Keratinocyte (primary cell): ENCODE measurements at regions not wholly inside any gene's neighbourhood (a gene's known extent, or its start where the extent isn't known, plus 50 kb on each side); places are given as distances from the start of the nearest gene placed in this dataset.
A peak's percentile ranks its signal among the peaks of the same experiment; 100 is the strongest.

Experiments
- DNase-seq: peaks from one replicate; pipeline ENCODE4 v3.0.0-alpha.2; 2011; ENCODE audit warnings: low read depth, missing footprints, low spot score
- FAIRE-seq: peaks from 2 replicates; lab custom pipeline; 2011; peaks lifted over from hg19 to GRCh38; lab: Jason Lieb, UNC
- H2AFZ ChIP-seq: 2 replicates; pipeline ENCODE4 v1.6.0; 2012; ENCODE audit warnings: low read length, control low read depth, inconsistent platforms; ENCODE audit not compliant: control insufficient read depth
- H3K27ac ChIP-seq: 2 replicates; pipeline ENCODE4 v1.5.1; 2011; ENCODE audit warnings: low read length; ENCODE audit not compliant: control insufficient read depth, insufficient read depth
- H3K27me3 ChIP-seq: 3 replicates; pipeline ENCODE4 v1.6.0; 2011; ENCODE audit warnings: low read length; ENCODE audit not compliant: control insufficient read depth, insufficient read depth; ENCODE audit errors: extremely low read depth
- H3K36me3 ChIP-seq, 2 experiments: 2 replicates in 1 of 2; 3 replicates in 1 of 2; pipeline ENCODE4 v1.5.1; 2011; ENCODE audit warnings: low read length in 2 of 2, mild to moderate bottlenecking in 1 of 2; ENCODE audit not compliant: control insufficient read depth in 2 of 2, insufficient read depth in 2 of 2; ENCODE audit errors: extremely low read depth in 1 of 2
- H3K4me1 ChIP-seq: 3 replicates; pipeline ENCODE4 v1.5.1; 2011; ENCODE audit warnings: low read length; ENCODE audit not compliant: control insufficient read depth, insufficient read depth; ENCODE audit errors: extremely low read depth
- H3K4me2 ChIP-seq: 3 replicates; pipeline ENCODE4 v1.6.0; 2011; ENCODE audit warnings: low read depth, low read length; ENCODE audit not compliant: control insufficient read depth, insufficient read depth; ENCODE audit errors: extremely low read depth
- H3K4me3 ChIP-seq, 3 experiments: fragments of 200-600 bp in 1 of 3; sonication (generic) in 1 of 3; 2 replicates in 2 of 3; 3 replicates in 1 of 3; pipeline ENCODE4 v1.5.1; 2011 to 2016; ENCODE audit warnings: low read length in 3 of 3, mild to moderate bottlenecking in 3 of 3, control low read depth in 2 of 3, inconsistent platforms in 1 of 3, low read depth in 1 of 3, mixed read lengths in 1 of 3, mixed run types in 1 of 3, moderate library complexity in 1 of 3; ENCODE audit not compliant: control insufficient read depth in 2 of 3, insufficient read depth in 2 of 3; ENCODE audit errors: extremely low read depth in 1 of 3
- H3K79me2 ChIP-seq: 2 replicates; pipeline ENCODE4 v1.6.0; 2012; ENCODE audit warnings: low read length; ENCODE audit not compliant: control insufficient read depth, insufficient read depth
- H3K9ac ChIP-seq: 3 replicates; pipeline ENCODE4 v1.6.0; 2011; ENCODE audit warnings: low read length; ENCODE audit not compliant: control insufficient read depth, insufficient read depth; ENCODE audit errors: extremely low read depth
- H3K9me1 ChIP-seq: 3 replicates; pipeline ENCODE4 v1.6.0; 2011; ENCODE audit warnings: low read length; ENCODE audit not compliant: control insufficient read depth, insufficient read depth; ENCODE audit errors: extremely low read depth
- H3K9me3 ChIP-seq: 2 replicates; pipeline ENCODE4 v1.5.1; 2012; ENCODE audit warnings: low read depth, low read length; ENCODE audit not compliant: control insufficient read depth
- H4K20me1 ChIP-seq: 3 replicates; pipeline ENCODE4 v1.6.0; 2011; ENCODE audit warnings: low read length; ENCODE audit not compliant: control insufficient read depth, insufficient read depth; ENCODE audit errors: extremely low read depth
- CTCF ChIP-seq, 3 experiments: IDR thresholded peaks in 1 of 3; conservative IDR thresholded peaks in 1 of 3; optimal IDR thresholded peaks in 1 of 3; 2 replicates in 2 of 3; 3 replicates in 1 of 3; pipeline versions ENCODE3 to v1.5.1; 2011; ENCODE audit warnings: low read length in 3 of 3, mild to moderate bottlenecking in 3 of 3, moderate library complexity in 2 of 3, control low read depth in 1 of 3, inconsistent platforms in 1 of 3; ENCODE audit not compliant: insufficient read depth in 2 of 3; ENCODE audit errors: extremely low read depth in 1 of 3
- EZH2 ChIP-seq: IDR thresholded peaks from one replicate; pipeline ENCODE4 v1.6.1; 2012; ENCODE audit warnings: inconsistent platforms, mild to moderate bottlenecking, low read length, moderate library complexity
- dilution Hi-C: fragments of 300-500 bp; cut with MboI; formaldehyde crosslinking; loops from one replicate; pipeline ENCODE4 v1.7.0; 2020; ENCODE audit warnings: low sequenced_read_pairs; ENCODE audit not compliant: extremely low pct_ligation_motif_present

DNA sequence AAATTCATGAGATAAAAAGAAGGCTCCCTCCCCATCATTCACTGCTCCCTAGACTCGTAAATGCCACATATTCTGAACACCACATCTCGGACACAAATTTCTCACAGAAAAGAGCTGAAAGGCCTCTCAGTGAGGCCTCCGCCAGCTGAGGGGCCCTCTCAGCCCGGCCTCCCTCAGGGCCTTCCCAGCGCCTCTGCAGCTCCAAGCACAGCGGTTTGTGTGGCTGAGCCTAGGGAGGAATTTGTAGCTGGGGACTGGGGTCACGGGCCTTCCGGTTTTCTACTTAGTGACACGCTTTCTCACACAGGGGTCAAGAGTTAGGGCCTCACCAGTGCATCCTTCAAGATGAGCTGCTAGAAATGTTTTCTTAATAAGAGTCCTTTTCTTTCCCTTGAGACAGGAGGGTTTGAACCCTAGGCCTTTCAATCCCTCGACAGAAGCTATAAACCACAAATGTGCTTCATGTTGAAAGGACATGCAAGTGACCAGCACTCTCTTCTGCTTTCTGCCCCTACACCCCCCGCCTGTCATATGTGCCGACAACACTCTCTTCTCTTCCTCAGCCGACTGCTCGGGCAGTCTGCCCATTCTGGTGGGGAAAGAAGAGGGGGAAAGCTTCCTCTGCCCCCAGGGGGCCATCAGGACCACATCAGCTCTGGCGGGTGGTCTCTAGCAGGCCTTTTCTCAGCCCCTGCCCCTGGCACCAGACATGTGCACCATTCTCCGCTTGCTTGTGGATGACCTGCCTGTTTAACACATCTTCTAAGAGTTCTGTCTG is 104.9 kb downstream of the CHIC2 start:
- dilution Hi-C loops: no loop called here
- no peaks in the 10 kb centered on the region for H3K9me3 ChIP-seq

DNA sequence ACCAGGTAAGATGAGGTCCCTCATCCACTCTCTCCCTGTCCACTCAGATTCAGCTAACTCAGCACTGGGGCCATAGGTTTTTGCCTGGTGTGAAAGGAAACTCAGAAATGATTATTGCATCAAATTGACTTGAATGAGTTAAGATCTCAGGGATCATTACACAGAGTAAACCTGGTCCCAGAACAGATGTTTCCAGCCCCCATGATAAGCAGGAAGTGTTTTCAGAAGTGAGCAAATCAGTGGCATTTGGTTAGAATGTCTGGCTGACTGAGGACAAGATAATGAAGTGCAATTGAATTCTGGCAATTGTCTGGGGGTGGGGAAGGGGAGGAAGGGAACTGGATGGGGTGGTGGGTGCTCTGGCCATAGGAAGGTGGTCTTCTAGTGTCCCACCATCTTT is 108.0 kb downstream of the CHIC2 start:
- H4K20me1 ChIP-seq: no peaks in the 10 kb centered on the region
- H3K27me3 ChIP-seq: no peaks in the 10 kb centered on the region
- H3K9ac ChIP-seq: no peak overlapping the region
- no peak overlapping the region for H3K27ac ChIP-seq
- no peaks in the 10 kb centered on the region for H3K9me3 ChIP-seq
- H3K79me2 ChIP-seq: no peaks in the 10 kb centered on the region
- FAIRE-seq (peak; percentile 32), DNase-seq (no peak)
- no peak overlapping the region for H3K4me3 ChIP-seq
- no peak overlapping the region for H2AFZ ChIP-seq
- H3K4me2 ChIP-seq: no peak overlapping the region
- dilution Hi-C loops: no loop called here
- no peaks in the 10 kb centered on the region for H3K36me3 ChIP-seq
- no peaks in the 10 kb centered on the region for H3K9me1 ChIP-seq
- H3K4me1 ChIP-seq: no peaks in the 10 kb centered on the region
- TF ChIP-seq CTCF (optimal IDR thresholded peaks at IDR 0.05 in 1 of 3, IDR thresholded peaks at IDR 0.05 in 1 of 3, conservative IDR thresholded peaks at IDR 0.05 in 1 of 3; ENCODE audit: extremely low read depth in 1 of 3, insufficient read depth in 2 of 3, low read length in 3 of 3): no peak
- TF ChIP-seq EZH2: no peak

More for the DNA sequence above, 104.9 kb downstream of the CHIC2 start:
- Histone ChIP-seq H3K27ac (no peak overlapping the region), H3K79me2 (no peaks in the 10 kb centered on the region), H3K9me1 (no peaks in the 10 kb centered on the region), H3K27me3 (no peaks in the 10 kb centered on the region), H3K36me3 (no peaks in the 10 kb centered on the region), H3K4me2 (no peak overlapping the region), H2AFZ (no peak overlapping the region), H3K9ac (no peak overlapping the region), H3K4me1 (peaks cover 21% of the 10 kb centered on the region), H4K20me1 (no peaks in the 10 kb centered on the region), H3K4me3 (no peak overlapping the region)
- DNase-seq (no peak), FAIRE-seq (no peak)
- TF ChIP-seq CTCF (optimal IDR thresholded peaks at IDR 0.05 in 1 of 3, IDR thresholded peaks at IDR 0.05 in 1 of 3, conservative IDR thresholded peaks at IDR 0.05 in 1 of 3; ENCODE audit: extremely low read depth in 1 of 3, insufficient read depth in 2 of 3, low read length in 3 of 3): no peak
- TF ChIP-seq EZH2: no peak
